NCI-H2196 (cell line): ENCODE measurements at regions not wholly inside any gene's neighbourhood (a gene's known extent, or its start where the extent isn't known, plus 50 kb on each side); places are given as distances from the start of the nearest gene placed in this dataset.
"Not testable (repeated sequence)": the region's sequence is repeated elsewhere in the genome, so short reads cannot be mapped to it uniquely, and the experiment has no call there.

ENCODE experiments used
- DNase-seq: peaks from one replicate; lab custom pipeline; 2025; ENCODE audit not compliant: unreplicated experiment; lab: John Stamatoyannopoulos, UW

GRCh38 chr4:179365932-179366331 is 1923.7 kb upstream of the AGA start:
- not testable (repeated sequence) for DNase-seq

DNA sequence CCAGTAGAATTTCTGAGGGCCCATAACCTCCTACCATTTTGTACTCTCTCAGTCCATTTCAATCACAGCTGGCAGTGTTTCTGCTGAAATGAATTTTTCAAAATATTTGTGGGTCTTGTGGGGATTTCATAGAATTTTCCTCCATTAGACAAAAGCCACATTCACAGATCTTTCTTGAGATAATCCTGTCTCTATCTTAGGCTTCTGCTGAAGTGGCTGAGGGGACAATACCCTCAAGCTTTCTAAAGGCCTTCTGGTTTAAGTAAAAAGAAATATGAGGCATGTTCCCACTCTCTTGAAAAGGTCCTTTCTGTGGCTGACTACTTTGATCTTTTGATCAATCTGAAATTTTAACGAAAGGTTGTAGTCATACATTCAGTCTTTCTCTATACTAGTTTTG is 1930.0 kb upstream of the AGA start:
- no peak for DNase-seq

DNA sequence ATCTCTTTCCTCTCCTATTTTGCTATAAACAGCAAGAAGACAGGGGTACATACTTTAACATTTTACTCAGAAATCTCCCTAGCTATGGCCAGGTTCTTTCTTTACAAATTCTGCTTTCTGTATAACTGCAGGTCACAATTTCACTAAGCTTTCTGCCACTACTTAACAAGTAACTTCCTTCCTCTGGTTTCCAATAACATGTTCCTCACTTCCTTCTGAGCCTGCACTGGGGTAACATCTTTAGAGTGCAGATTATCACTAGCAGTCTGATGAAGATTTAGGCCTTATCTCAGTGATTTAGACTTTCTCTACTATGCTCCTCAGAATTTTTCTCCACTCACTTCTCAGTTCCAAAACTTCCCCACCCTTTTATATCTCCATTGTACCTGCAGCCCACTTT is 1930.5 kb upstream of the AGA start:
- no peak for DNase-seq

DNA sequence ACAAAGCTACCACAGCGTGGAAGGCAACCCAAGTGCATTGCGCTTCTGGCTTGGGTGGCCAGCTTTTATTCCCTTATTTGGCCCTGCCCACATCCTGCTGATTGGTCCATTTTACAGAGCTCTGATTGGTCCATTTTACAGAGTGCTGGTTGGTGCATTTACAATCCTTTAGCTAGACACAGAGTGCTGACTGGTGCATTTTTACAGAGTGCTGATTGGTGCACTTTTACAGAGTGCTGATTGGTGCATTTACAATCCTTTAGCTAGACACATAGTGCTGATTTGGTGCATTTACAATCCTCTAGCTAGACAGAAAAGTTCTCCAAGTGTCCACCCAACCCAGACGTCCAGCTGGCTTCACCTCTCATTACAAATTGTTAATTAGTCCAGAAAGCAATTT is 1936.6 kb upstream of the AGA start:
- DNase-seq, result not testable (repeated sequence)

- DNase-seq, result no peak
Measured at GRCh38 chr4:179392787-179393186, 1950.5 kb upstream of the AGA start.

DNA sequence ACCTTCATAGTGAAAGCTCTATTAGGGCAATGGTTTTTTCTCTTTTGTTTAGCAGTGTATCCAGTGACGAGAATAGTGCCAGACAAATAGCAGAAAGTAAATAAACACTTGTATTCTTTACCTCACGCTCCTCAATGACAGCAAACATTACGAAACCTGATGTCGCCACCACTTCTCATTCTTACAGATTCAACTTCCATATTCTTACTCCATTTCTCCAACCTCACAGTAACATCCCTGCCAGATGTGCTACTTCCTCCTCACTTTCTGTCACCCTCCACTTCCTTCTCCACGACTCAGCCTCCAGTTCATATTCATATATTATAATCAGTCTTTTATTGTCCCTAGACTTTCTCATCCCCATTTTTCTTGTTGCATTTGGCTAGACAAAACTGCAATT is 1956.2 kb upstream of the AGA start:
- no peak for DNase-seq

DNA sequence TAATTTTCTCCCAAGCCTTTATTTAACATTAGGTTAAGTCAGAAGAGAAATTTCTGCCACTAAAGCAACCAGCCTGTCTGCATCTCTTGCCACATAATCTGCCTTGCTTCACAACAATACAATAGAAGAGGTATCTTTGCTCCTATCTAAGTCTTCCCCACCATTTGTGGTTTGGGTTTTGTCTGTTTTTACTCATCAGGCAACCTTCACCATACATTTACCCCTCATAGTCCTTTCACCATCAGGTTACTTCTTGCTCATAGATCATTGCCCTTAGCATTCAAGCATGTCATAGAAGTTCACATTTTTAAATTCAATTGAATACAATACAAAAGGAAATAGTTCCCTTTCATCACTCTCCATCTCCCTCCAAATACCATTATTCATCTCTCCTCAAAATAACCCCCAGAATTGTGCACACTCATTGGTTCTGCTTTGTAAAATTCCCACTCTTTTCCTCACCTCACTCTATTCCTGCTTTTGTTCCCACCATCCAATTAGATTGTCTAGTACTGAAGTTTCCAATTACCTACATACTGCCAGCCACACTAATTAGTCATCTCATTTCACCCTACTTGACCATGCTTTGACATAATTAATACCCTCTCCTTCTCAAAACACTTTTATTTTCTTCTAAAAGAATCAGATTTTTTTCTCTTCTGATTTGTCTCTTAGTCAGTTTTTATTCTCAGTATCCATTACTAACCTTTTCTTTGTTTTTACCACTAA is 1957.0 kb upstream of the AGA start:
- no peak for DNase-seq

DNA sequence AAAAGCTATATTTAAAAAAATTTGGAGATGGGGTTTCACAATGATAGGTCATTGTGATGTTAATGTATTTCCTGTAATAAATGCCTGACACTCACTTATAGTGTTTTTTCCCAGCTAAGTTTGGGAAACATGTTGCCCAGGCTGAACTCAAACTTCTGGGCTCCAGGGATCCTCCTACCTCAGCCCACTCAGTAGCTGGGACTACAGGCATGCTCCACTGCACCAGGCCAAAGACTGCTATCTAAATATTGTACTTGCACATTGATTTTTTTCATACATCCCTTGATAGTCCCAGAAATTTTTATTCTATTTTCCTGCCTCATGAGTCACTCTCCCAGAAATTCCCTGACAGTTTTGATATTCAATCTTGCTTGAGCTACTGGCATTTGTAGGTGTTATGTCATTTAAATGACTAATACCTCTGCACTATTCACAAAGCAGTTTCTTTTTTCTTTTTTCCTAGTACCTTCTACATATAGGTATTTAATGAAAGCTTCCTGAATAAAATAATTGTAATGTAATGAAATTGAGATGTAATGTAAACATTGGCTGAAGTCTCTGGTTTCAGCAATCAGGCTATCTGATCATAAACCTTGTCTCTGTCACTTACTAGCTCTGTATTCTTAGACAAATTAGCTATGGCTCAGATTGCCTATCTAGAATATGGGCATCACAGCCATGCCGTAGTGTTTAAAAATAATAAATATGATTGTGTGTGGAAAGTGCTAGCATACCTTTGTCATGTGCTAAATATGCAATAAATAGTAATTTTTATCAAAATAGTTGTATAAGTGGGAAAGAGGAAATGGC is 1973.0 kb upstream of the AGA start:
- no peak for DNase-seq

- no peak for DNase-seq
Measured at GRCh38 chr4:179415847-179416223, 1973.6 kb upstream of the AGA start.

GRCh38 chr4:179417357-179417756 is 1975.1 kb upstream of the AGA start:
- no peak for DNase-seq

GRCh38 chr4:179437962-179438361 is 1995.7 kb upstream of the AGA start:
- no peak for DNase-seq

DNA sequence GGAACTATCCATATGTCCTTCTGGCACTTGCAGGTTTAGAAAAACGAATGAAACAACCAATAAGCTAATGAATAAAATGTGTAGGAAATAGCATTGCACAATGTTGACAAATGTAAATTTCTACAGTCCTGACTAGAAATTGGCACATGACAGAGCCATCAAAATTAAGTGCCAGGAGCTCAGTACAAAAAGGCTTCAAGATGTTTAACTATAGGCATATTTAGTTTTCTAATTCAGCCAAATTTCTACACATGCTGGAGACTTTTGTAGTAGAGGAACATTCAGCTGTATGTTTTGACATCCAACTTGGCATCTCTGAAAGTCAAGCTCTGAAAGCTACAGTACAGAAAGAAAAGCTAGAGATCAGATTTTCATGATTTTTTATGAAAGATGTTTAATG is 1999.4 kb upstream of the AGA start:
- DNase-seq, result no peak

- no peak for DNase-seq
Measured at GRCh38 chr4:179447308-179447707, 2005.1 kb upstream of the AGA start.

DNA sequence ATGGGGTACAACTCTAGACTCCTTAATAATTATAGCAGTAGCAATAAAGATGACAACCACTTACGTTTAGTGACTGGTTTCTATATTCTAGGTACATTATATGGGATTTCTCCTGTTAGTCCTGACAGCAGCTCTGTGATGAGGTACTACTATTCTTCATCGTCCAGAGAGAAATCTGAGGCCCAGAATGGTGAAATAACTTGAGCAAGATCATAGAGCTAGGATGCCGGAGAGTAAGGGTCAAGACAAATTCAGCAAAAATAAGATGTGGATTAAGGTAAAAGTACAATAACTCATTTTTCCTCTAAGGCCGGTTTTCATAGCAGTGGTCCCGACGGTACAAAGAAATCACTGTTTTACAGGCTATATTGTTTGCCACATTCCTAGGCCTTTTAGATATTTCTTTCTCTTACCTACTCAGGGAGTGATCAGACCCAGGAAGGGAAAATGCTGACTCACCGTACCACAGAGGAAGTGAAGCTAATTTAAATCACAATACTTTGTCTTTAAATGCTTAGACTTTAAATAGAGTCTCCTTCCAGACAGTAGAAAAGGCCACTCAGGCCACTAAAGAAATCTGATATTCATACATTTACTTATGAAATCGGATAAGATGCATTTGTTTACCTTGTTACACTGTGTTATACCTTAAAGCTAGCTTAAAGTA is 2023.0 kb upstream of the AGA start:
- no peak for DNase-seq

DNA sequence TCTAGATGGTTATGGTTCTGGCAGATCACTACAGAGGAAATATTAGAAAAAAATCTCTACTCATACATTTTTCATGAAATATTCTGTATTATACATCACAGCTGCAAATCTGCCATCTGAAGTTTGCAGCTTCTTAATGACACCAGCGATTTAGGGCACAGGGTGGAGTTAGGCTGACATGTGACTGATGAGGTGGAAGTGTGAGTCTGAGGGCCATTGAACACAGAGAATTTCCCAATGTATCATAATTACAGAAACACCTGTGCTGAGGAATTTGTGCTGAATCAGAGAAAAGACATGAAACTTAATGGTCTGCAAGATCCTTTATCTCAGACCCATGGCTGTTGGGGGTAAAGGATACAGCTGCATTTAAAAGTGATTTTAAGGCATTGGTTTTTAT is 2025.6 kb upstream of the AGA start:
- DNase-seq, result no peak

- DNase-seq, result no peak
Measured at GRCh38 chr4:179472164-179472563, 2029.9 kb upstream of the AGA start.

- no peak for DNase-seq
Measured at GRCh38 chr4:179478608-179479007, 2036.4 kb upstream of the AGA start.

- DNase-seq, result no peak
Measured at GRCh38 chr4:179485781-179486180, 2043.5 kb upstream of the AGA start.

DNA sequence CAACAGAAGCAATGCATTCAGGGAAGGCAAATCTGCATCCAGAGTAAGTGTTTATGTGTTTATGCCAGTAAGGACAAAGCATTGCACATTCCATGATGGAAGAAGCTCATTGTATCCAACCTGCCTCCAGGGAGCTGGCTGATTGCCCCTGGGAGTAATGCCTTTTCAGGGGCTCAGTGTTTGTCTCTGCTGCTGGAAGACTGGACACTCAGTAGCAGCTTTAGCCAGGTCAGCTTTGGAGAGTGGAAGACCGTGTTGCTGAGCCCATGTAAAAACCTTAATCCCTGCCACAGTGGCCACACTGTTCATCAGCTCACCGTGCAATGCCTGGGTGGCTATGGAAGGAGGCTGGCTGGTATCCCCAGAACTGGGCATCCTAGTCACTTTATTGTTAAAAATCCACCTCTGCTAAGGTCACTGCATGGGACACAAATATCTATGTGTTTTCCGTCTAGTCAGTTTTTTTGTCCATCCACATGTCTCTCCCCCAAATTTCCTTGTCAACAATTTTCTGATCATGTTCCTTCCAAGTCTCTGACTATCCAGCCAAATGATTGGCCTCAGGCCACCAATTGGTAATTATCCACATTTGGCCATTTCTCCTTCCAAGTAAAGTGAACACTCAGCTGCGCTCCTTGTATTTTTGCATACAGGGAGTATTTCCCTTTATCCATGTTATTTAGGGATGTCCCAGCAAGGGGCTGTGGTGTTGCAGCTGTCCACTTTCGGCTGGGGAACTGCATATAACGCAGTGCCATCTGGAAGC is 2044.5 kb upstream of the AGA start:
- DNase-seq, result no peak

GRCh38 chr4:179492260-179493080 is 2050.2 kb upstream of the AGA start:
- DNase-seq, result no peak
